HCT116 (cell line): ENCODE measurements at regions not wholly inside any gene's neighbourhood (a gene's known extent, or its start where the extent isn't known, plus 50 kb on each side); places are given as distances from the start of the nearest gene placed in this dataset.

Experiments used
- ATAC-seq: fragments of 200-7000 bp; cut with Tn5 transposase; 2 replicates; pipeline ENCODE4 v1.9.1; 2020; ENCODE audit warnings: mild to moderate bottlenecking, moderate library complexity
- BruUV-seq: library from RNA; stranded (reverse); fragments of 400-500 nt; replicated peaks from 2 replicates; lab custom pipeline; 2021; lab: Mats Ljungman, UMichigan
- CTCF ChIA-PET: fragments of 300-600 bp; sonication (Branson Sonifier 250); formaldehyde crosslinking; loops from one replicate; lab custom pipeline; 2021; ENCODE audit warnings: antibody characterized with exemption; lab: Charles Lee
- POLR2A ChIA-PET: fragments of 300-600, 350-600 bp; sonication (Branson Sonifier 250); formaldehyde crosslinking; loops from one replicate; lab custom pipeline; 2021; ENCODE audit warnings: antibody characterized with exemption; lab: Charles Lee
- RAD21 ChIA-PET, 2 experiments: fragments of 300-600 bp; sonication (Branson Sonifier 250); formaldehyde crosslinking; loops; one replicate each; lab custom pipeline; 2023; ENCODE audit warnings: low total read pairs in 2 of 2; ENCODE audit not compliant: uncharacterized antibody in 2 of 2, unreplicated experiment in 2 of 2, low non-redundant PET in 1 of 2; lab: Charles Lee
- DNase-seq: peaks from one replicate; pipeline ENCODE4 v3.0.0-alpha.2; 2010; ENCODE audit warnings: low read depth, low spot score
- H2AFZ ChIP-seq: fragments of 200-600 bp; shearing (Covaris generic), sonication (generic); 2 replicates; pipeline ENCODE4 v1.6.1; 2017; ENCODE audit warnings: low read depth, mixed run types, mixed read lengths, antibody characterized with exemption, low read length; ENCODE audit not compliant: poor library complexity, severe bottlenecking
- H3K27ac ChIP-seq: 2 replicates; pipeline ENCODE4 v1.5.1; 2012; ENCODE audit warnings: low read depth, low read length
- H3K27me3 ChIP-seq: fragments of 200-600 bp; sonication (generic); 2 replicates; pipeline ENCODE4 v1.6.1; 2016; ENCODE audit warnings: mixed run types, low read length, mixed read lengths; ENCODE audit not compliant: insufficient read depth
- H3K36me3 ChIP-seq, 2 experiments: fragments of 200-500 bp in 1 of 2; fragments of 200-600 bp in 1 of 2; sonication (Bioruptor generic) in 1 of 2; sonication (generic) in 1 of 2; 2 replicates each; pipeline versions ENCODE4 v1.5.1 to v1.6.1; 2014 to 2016; ENCODE audit warnings: low read length in 2 of 2, inconsistent platforms in 1 of 2, mixed read lengths in 1 of 2, mixed run types in 1 of 2; ENCODE audit not compliant: insufficient read depth in 2 of 2, control insufficient read depth in 1 of 2
- H3K4me1 ChIP-seq, 2 experiments: fragments of 200-600 bp in 1 of 2; sonication (generic) in 1 of 2; 2 replicates each; pipeline versions ENCODE4 v1.5.1 to v1.6.1; 2012 to 2017; ENCODE audit warnings: low read length in 2 of 2, inconsistent platforms in 1 of 2, mild to moderate bottlenecking in 1 of 2, mixed read lengths in 1 of 2, mixed run types in 1 of 2, moderate library complexity in 1 of 2; ENCODE audit not compliant: insufficient read depth in 2 of 2, control insufficient read depth in 1 of 2
- H3K4me2 ChIP-seq: fragments of 200-600 bp; sonication (generic); 2 replicates; pipeline ENCODE4 v1.6.1; 2017; ENCODE audit warnings: mixed run types, low read length, mixed read lengths
- H3K4me3 ChIP-seq, 2 experiments: fragments of 200-600 bp in 1 of 2; sonication (generic) in 1 of 2; replicated peaks in 1 of 2; 2 replicates each; pipeline ENCODE4 v1.5.1; 2011 to 2016; ENCODE audit warnings: low read length in 2 of 2, control low read depth in 1 of 2, low read depth in 1 of 2, mild to moderate bottlenecking in 1 of 2, mixed read lengths in 1 of 2, mixed run types in 1 of 2
- H3K79me2 ChIP-seq: fragments of 200-600 bp; sonication (generic); 2 replicates; pipeline ENCODE4 v1.6.1; 2017; ENCODE audit warnings: mild to moderate bottlenecking, mixed run types, low read length, moderate library complexity, mixed read lengths; ENCODE audit not compliant: insufficient read depth
- H3K9ac ChIP-seq: fragments of 200-600 bp; sonication (generic); 2 replicates; pipeline ENCODE4 v1.6.1; 2016; ENCODE audit warnings: low read length, mixed read lengths
- H3K9me2 ChIP-seq: fragments of 200-600 bp; sonication (generic), shearing (Covaris generic); 2 replicates; pipeline ENCODE4 v1.6.1; 2017; ENCODE audit warnings: mixed run types, mild to moderate bottlenecking, moderate library complexity; ENCODE audit not compliant: insufficient read depth
- H3K9me3 ChIP-seq, 2 experiments: fragments of 200-500 bp in 1 of 2; fragments of 200-600 bp in 1 of 2; sonication (Bioruptor generic) in 1 of 2; sonication (generic) in 1 of 2; 2 replicates each; pipeline ENCODE4 v1.6.1; 2014 to 2017; ENCODE audit warnings: low read length in 2 of 2, mixed read lengths in 2 of 2, inconsistent platforms in 1 of 2, low read depth in 1 of 2, mild to moderate bottlenecking in 1 of 2, mixed run types in 1 of 2, moderate library complexity in 1 of 2; ENCODE audit not compliant: control insufficient read depth in 1 of 2, insufficient read depth in 1 of 2
- H4K20me1 ChIP-seq: fragments of 200-600 bp; sonication (generic), shearing (Covaris generic); 2 replicates; pipeline ENCODE4 v1.6.1; 2017; ENCODE audit warnings: mixed run types, mild to moderate bottlenecking, moderate library complexity; ENCODE audit not compliant: insufficient read depth
- CTCF ChIP-seq, 3 experiments: fragments of 200-600 bp in 1 of 3; sonication (generic) in 1 of 3; IDR thresholded peaks in 2 of 3; conservative IDR thresholded peaks in 1 of 3; 2 replicates each; pipeline ENCODE4 v1.5.1; 2012 to 2017; ENCODE audit warnings: low read depth in 2 of 3, low read length in 2 of 3, antibody characterized with exemption in 1 of 3, borderline replicate concordance in 1 of 3, control low read depth in 1 of 3, mild to moderate bottlenecking in 1 of 3, mixed read lengths in 1 of 3, mixed run types in 1 of 3, moderate library complexity in 1 of 3; ENCODE audit not compliant: insufficient read depth in 1 of 3
- ELF1 ChIP-seq: IDR thresholded peaks from 2 replicates; pipeline ENCODE4 v1.6.1; 2012; ENCODE audit warnings: low read depth, borderline replicate concordance
- POLR2AphosphoS5 ChIP-seq: IDR thresholded peaks from 2 replicates; pipeline ENCODE4 v1.6.1; 2011; ENCODE audit warnings: mild to moderate bottlenecking, low read depth, low read length, moderate library complexity
- TCF7L2 ChIP-seq: IDR thresholded peaks from 2 replicates; pipeline ENCODE4 v1.7.0; 2011; ENCODE audit warnings: borderline replicate concordance, inconsistent platforms; ENCODE audit not compliant: insufficient read depth, insufficient read length; ENCODE audit errors: extremely low read depth
- intact Hi-C: fragments of 100-400 bp; cut with micrococcal nuclease; formaldehyde crosslinking; loops from 2 replicates; pipeline ENCODE4 v1.10.0; 2022
- TF ChIP-seq, protein P1 (sequence below): IDR thresholded peaks from 2 replicates; pipeline ENCODE4 v1.6.1; 2011; ENCODE audit warnings: mild to moderate bottlenecking, low read length, moderate library complexity; ENCODE audit not compliant: insufficient replicate concordance; ENCODE audit errors: extremely low read depth

DNA sequence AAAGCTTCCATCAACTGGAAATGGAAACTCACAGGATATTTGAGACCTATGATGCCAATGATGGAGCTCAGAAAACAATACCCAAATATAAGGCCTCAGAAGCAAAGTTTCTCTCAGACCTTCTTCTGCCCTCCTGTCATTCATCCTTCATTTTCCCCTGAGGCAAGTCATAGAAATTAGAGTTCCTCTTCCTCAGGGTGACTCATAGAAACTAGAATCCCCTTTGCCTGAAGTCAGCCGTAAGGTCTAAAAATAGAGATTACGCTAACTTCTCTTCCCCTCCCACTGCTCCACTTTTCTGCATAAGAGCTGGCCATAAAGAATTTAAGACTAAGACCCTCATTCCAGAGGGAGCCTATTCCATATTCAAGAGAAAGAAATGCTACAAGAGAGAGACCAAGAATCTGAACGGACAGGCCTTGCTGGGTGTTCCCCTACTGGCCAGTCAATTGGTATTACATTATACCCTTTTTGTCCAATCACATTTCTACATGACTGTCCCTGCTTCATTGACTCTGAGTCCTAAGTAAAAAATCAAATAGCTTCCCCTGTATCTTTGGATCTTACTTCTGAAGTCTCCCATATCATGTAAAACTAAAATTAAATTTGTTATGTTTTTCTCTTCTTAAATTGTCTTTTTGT is 994.9 kb downstream of the ADGRL2 start:
- ChIA-PET RAD21 (no interaction called here), CTCF (interaction anchor here (0.9 kb wide), 1 partner anchor 17 kb away, joined by 3 read pairs; no protein-coding TSS in a partner anchor), POLR2A (no interaction called here)
- H3K4me1 ChIP-seq = no peaks in the 10 kb centered on the region
- H3K9ac ChIP-seq = no peak overlapping the region
- H3K27ac ChIP-seq = no peak overlapping the region
- H3K36me3 ChIP-seq = no peaks in the 10 kb centered on the region
- TF ChIP-seq POLR2AphosphoS5 (no peak), TCF7L2 (no peak), CTCF (IDR thresholded peaks at IDR 0.05 in 2 of 3, conservative IDR thresholded peaks at IDR 0.05 in 1 of 3; ENCODE audit: borderline replicate concordance in 1 of 3, insufficient read depth in 1 of 3, low read depth in 2 of 3, low read length in 2 of 3) (peak in 1 of 3 experiments; percentile 24; a peak in 1 of 6 replicates), ELF1 (no peak)
- TF ChIP-seq, protein P1, sequence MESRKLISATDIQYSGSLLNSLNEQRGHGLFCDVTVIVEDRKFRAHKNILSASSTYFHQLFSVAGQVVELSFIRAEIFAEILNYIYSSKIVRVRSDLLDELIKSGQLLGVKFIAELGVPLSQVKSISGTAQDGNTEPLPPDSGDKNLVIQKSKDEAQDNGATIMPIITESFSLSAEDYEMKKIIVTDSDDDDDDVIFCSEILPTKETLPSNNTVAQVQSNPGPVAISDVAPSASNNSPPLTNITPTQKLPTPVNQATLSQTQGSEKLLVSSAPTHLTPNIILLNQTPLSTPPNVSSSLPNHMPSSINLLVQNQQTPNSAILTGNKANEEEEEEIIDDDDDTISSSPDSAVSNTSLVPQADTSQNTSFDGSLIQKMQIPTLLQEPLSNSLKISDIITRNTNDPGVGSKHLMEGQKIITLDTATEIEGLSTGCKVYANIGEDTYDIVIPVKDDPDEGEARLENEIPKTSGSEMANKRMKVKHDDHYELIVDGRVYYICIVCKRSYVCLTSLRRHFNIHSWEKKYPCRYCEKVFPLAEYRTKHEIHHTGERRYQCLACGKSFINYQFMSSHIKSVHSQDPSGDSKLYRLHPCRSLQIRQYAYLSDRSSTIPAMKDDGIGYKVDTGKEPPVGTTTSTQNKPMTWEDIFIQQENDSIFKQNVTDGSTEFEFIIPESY = no peak
- H3K9me2 ChIP-seq = no peaks in the 10 kb centered on the region
- no TSS peak for BruUV-seq
- H4K20me1 ChIP-seq = no peaks in the 10 kb centered on the region
- H3K9me3 ChIP-seq = peaks cover 3 to 4% of the 10 kb centered on the region in 2 experiments; a peak in 2 of 4 replicates
- no peaks in the 10 kb centered on the region for H3K79me2 ChIP-seq
- no peaks in the 10 kb centered on the region for H3K27me3 ChIP-seq
- intact Hi-C loops = no loop called here
- H3K4me3 ChIP-seq = no peak overlapping the region
- DNase-seq (no peak), ATAC-seq (0 out of 2 replicates have a peak, but pooled peaks have one; percentile 32)
- H2AFZ ChIP-seq = no peak overlapping the region
- H3K4me2 ChIP-seq = no peak overlapping the region
